Muscle of leg (tissue), 3 donors: ENCODE measurements at regions not wholly inside any gene's neighbourhood (a gene's known extent, or its start where the extent isn't known, plus 50 kb on each side); places are given as distances from the start of the nearest gene placed in this dataset.

Experiments used
- DNase-seq: peaks from one replicate; pipeline ENCODE4 v3.0.0; 2013
- H3K27ac ChIP-seq: one replicate; pipeline ENCODE4 v1.5.1; 2013; ENCODE audit warnings: mild to moderate bottlenecking, low read length, control low read depth
- H3K27me3 ChIP-seq: one replicate; pipeline ENCODE4 v1.6.1; 2013; ENCODE audit warnings: low read length; ENCODE audit not compliant: control insufficient read depth, insufficient read depth
- H3K36me3 ChIP-seq: one replicate; pipeline ENCODE4 v1.6.1; 2013; ENCODE audit warnings: low read length; ENCODE audit not compliant: control insufficient read depth, insufficient read depth
- H3K4me1 ChIP-seq: one replicate; pipeline ENCODE4 v1.6.1; 2013; ENCODE audit warnings: low read length; ENCODE audit not compliant: control insufficient read depth, insufficient read depth
- H3K4me3 ChIP-seq: one replicate; pipeline ENCODE4 v1.5.1; 2013; ENCODE audit warnings: low read length, control low read depth
- H3K9me3 ChIP-seq: replicated peaks from 2 replicates; pipeline ENCODE4 v1.6.1; 2013; ENCODE audit warnings: low read depth, low read length; ENCODE audit not compliant: control insufficient read depth
- WGBS: methylation state at CpG from one replicate; pipeline ENCODE4 v1.1.5; 2013; ENCODE audit warnings: missing lambda C conversion rate; ENCODE audit not compliant: insufficient coverage; 5-methylcytosine and 5-hydroxymethylcytosine counted together

- Histone ChIP-seq H3K27ac (no peak overlapping the region), H3K4me3 (no peak overlapping the region), H3K36me3 (no peaks in the 10 kb centered on the region), H3K9me3 (no peaks in the 10 kb centered on the region), H3K4me1 (no peaks in the 10 kb centered on the region), H3K27me3 (no peaks in the 10 kb centered on the region)
- no CpG with 5 or more reads among the region's 4 CpGs for WGBS
- DNase-seq, result no peak
These were observed 371.6 kb downstream of the DOK5 start for GRCh38 chr20:54846948-54847347.

GRCh38 chr20:54844346-54844745 lies 369.0 kb downstream of the DOK5 start:
- no peaks in the 10 kb centered on the region for H3K9me3 ChIP-seq
- H3K36me3 ChIP-seq, result no peaks in the 10 kb centered on the region
- DNase-seq, result no peak
- H3K27me3 ChIP-seq, result no peaks in the 10 kb centered on the region
- H3K27ac ChIP-seq, result no peak overlapping the region
- no peaks in the 10 kb centered on the region for H3K4me1 ChIP-seq
- no CpG with 5 or more reads among the region's 2 CpGs for WGBS
- H3K4me3 ChIP-seq, result no peak overlapping the region

GRCh38 chr20:54843865-54844264 lies 368.5 kb downstream of the DOK5 start:
- H3K36me3 ChIP-seq, result no peaks in the 10 kb centered on the region
- no CpG with 5 or more reads among the region's 5 CpGs for WGBS
- H3K9me3 ChIP-seq, result no peaks in the 10 kb centered on the region
- peak; percentile 1 for DNase-seq
- H3K4me3 ChIP-seq, result no peak overlapping the region
- no peaks in the 10 kb centered on the region for H3K4me1 ChIP-seq
- H3K27me3 ChIP-seq, result no peaks in the 10 kb centered on the region
- no peak overlapping the region for H3K27ac ChIP-seq

- no peaks in the 10 kb centered on the region for H3K27me3 ChIP-seq
- DNase-seq, result no peak
- H3K4me3 ChIP-seq, result no peak overlapping the region
- no peaks in the 10 kb centered on the region for H3K4me1 ChIP-seq
- no peaks in the 10 kb centered on the region for H3K36me3 ChIP-seq
- no CpG with 5 or more reads among the region's 1 CpG for WGBS
- no peak overlapping the region for H3K27ac ChIP-seq
- H3K9me3 ChIP-seq, result no peaks in the 10 kb centered on the region
These were observed 368.0 kb downstream of the DOK5 start for GRCh38 chr20:54843431-54843830.

GRCh38 chr20:54839224-54839623 lies 363.8 kb downstream of the DOK5 start:
- H3K36me3 ChIP-seq, result no peaks in the 10 kb centered on the region
- DNase-seq, result no peak
- WGBS, result 65% methylated on average over 3 of the region's 6 CpGs

GRCh38 chr20:54837226-54837625 lies 361.8 kb downstream of the DOK5 start:
- Histone ChIP-seq H3K27me3 (no peaks in the 10 kb centered on the region), H3K4me3 (no peak overlapping the region), H3K9me3 (no peaks in the 10 kb centered on the region), H3K27ac (no peak overlapping the region), H3K4me1 (no peaks in the 10 kb centered on the region), H3K36me3 (no peaks in the 10 kb centered on the region)
- no CpG with 5 or more reads among the region's 4 CpGs for WGBS
- no peak for DNase-seq

More at GRCh38 chr20:54839224-54839623, 363.8 kb downstream of the DOK5 start:
- H3K9me3 ChIP-seq, result no peaks in the 10 kb centered on the region
- no peak overlapping the region for H3K4me3 ChIP-seq
- H3K27me3 ChIP-seq, result no peaks in the 10 kb centered on the region
- H3K4me1 ChIP-seq, result no peaks in the 10 kb centered on the region
- H3K27ac ChIP-seq, result no peak overlapping the region

GRCh38 chr20:54822386-54822785 lies 347.0 kb downstream of the DOK5 start:
- H3K27me3 ChIP-seq, result no peaks in the 10 kb centered on the region
- no peaks in the 10 kb centered on the region for H3K36me3 ChIP-seq
- no CpG with 5 or more reads among the region's 2 CpGs for WGBS
- no peak overlapping the region for H3K4me3 ChIP-seq
- no peak for DNase-seq
- no peak overlapping the region for H3K27ac ChIP-seq
- no peaks in the 10 kb centered on the region for H3K4me1 ChIP-seq
- H3K9me3 ChIP-seq, result no peaks in the 10 kb centered on the region

- no peak overlapping the region for H3K4me3 ChIP-seq
- no peak overlapping the region for H3K27ac ChIP-seq
- H3K36me3 ChIP-seq, result no peaks in the 10 kb centered on the region
- DNase-seq, result no peak
- H3K9me3 ChIP-seq, result no peaks in the 10 kb centered on the region
- no peaks in the 10 kb centered on the region for H3K4me1 ChIP-seq
- no peaks in the 10 kb centered on the region for H3K27me3 ChIP-seq
These were observed 345.0 kb downstream of the DOK5 start for GRCh38 chr20:54820392-54820791.

GRCh38 chr20:54806462-54806861 lies 331.1 kb downstream of the DOK5 start:
- Histone ChIP-seq H3K27me3 (no peaks in the 10 kb centered on the region), H3K36me3 (no peaks in the 10 kb centered on the region), H3K4me3 (no peak overlapping the region), H3K9me3 (no peaks in the 10 kb centered on the region), H3K4me1 (no peaks in the 10 kb centered on the region), H3K27ac (no peak overlapping the region)
- DNase-seq, result no peak
- 81% methylated on average over 4 of the region's 5 CpGs for whole genome bisulfite sequencing

GRCh38 chr20:54794874-54795273 lies 319.5 kb downstream of the DOK5 start:
- 91% methylated on average over 9 of the region's 13 CpGs for WGBS

GRCh38 chr20:54794110-54794509 lies 318.7 kb downstream of the DOK5 start:
- no peaks in the 10 kb centered on the region for H3K27me3 ChIP-seq
- no peaks in the 10 kb centered on the region for H3K4me1 ChIP-seq
- H3K27ac ChIP-seq, result no peak overlapping the region
- WGBS, result 77% methylated on average over 4 of the region's 6 CpGs
- H3K9me3 ChIP-seq, result peaks cover 2% of the 10 kb centered on the region
- H3K36me3 ChIP-seq, result no peaks in the 10 kb centered on the region
- H3K4me3 ChIP-seq, result no peak overlapping the region
- DNase-seq, result no peak

More at GRCh38 chr20:54794874-54795273, 319.5 kb downstream of the DOK5 start:
- H3K36me3 ChIP-seq, result no peaks in the 10 kb centered on the region
- no peak overlapping the region for H3K27ac ChIP-seq
- no peak for DNase-seq
- no peaks in the 10 kb centered on the region for H3K4me1 ChIP-seq
- peaks cover 2% of the 10 kb centered on the region for H3K9me3 ChIP-seq
- no peaks in the 10 kb centered on the region for H3K27me3 ChIP-seq
- no peak overlapping the region for H3K4me3 ChIP-seq
